SK-N-DZ (cell line): ENCODE measurements at regions not wholly inside any gene's neighbourhood (a gene's known extent, or its start where the extent isn't known, plus 50 kb on each side); places are given as distances from the start of the nearest gene placed in this dataset.

Source experiments
- DNase-seq: peaks from one replicate; pipeline ENCODE4 v3.0.0-alpha.2; 2015; ENCODE audit warnings: low spot score

DNA sequence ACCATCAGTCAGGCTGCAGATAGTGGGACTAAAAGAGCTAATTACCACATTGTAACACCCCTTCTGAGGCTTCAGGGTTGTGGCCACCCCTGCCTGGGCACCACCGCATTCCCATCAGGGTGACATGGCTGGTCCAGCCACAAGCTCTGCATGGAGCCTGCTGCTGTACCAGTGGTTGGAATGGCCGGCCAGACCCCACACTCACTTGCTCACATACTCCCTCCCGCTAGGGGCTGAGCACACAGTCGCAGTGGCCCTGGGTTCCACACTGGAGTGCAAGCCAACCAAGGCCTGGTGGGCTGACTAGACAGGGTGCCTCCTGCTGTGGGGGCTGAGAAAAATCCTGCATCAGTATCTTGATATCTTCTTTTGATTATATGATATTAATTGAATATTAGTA lies 182.8 kb upstream of the STK17B start:
- no peak for DNase-seq

DNA sequence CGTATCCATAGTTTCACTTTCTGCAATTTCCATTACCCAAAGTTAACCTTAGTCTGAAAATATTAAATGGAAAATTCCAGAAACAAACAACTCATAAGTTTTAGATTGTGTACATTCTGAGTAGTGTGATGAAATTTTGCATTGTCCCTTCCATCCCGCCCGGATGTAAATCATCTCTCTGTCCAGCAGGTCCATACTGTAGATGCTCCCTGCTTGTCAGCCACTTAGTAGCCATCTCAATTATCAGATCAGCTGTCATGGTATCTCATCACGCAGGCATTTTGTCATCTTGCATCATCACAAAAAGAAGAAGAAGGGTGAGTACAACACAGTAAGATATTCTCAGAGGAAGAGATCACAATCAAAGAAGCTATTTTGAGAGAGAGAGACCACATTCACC lies 185.0 kb upstream of the STK17B start:
- no peak for DNase-seq

DNA sequence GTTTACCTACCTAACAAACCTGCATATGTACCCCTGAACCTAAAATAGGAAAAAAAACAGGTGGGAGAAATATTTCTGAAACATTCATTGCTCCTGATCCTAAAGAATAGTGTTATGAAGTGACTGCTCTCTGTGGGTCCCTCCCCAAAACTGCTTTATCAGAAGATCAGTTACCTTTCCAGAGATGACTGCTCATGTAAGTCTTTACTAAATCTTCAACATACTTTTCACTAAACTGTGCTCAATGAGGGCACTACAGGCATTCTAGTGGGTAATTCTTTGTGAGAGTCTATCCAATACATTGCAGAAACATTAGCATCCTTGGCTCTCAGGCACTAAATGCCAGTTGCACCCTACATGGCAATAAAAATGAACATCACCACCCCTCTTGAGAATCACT lies 189.3 kb upstream of the STK17B start:
- DNase-seq, result no peak

DNA sequence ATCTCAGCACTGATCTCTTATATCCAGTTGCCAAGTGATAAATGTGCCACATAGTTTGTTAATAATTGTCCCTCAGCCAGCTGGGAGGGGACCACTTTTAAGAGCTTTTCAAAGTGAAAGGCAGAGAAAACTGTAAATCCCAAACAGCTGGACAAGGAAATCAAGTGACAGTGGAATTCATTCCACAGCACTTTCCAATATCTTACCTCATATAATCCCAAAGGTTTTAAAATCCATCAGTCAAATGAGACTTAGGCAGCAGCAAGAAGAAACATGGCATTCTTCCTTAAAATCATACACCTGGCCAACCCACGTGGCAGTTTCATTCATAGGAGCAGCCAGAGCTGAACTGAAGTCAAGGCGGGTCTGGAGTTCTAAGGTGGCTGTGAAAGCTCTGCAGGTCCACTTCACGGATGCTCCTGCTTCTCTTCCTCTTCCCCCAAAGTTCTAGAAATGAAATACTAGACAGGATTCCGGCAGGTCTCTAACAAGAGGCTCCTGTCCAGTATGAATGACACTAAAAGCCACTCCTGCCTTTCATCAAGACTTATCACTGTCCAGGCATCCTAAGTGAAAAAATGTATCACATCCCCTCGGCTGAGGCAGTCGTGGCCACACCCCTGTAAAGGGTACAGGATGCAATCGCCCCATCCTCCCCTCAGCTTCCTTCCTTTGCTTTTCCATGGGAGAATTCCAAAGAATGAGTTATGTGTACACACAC lies 190.4 kb upstream of the STK17B start:
- DNase-seq, result peak; percentile 9

GRCh38 chr2:196362973-196363549 lies 191.7 kb upstream of the STK17B start:
- no peak for DNase-seq

DNA sequence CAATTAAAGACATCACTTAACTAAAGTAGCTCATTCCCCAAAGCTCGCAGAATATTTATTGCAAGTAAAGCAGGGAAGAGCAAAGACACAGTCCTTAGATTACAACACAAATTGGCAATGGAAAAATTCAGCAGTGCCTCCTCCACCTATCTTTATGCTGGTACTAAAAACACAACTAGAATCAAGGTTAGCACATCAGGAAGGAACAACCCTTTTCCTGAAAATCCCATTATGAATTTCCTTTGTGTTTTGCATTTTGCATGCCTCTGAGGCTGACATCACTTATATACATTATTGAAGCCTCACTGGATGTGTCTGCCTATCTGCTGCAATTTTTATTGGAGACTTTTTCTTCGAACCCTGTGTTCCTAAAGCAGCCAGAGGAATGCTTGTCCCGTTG lies 193.8 kb upstream of the STK17B start:
- DNase-seq, result no peak

- DNase-seq, result no peak
Measured at GRCh38 chr2:196365923-196366322, 194.5 kb upstream of the STK17B start.

DNA sequence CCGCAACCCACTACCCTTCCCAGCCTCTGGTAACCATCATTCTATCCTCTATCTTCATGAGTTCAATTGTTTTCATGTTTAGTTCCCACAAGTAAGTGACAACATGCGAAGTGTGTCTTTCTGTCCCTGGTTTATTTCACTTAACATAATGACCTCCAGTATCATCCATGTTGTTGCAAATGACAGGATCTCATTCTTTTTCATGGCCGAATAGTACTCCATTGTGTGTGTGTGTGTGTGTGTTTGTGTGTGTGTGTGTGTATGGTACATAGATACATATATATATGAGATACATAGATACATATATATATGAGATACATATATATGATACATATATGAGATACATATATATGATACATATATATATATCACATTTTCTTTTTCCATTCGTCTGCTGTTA lies 196.3 kb upstream of the STK17B start:
- no peak for DNase-seq

DNA sequence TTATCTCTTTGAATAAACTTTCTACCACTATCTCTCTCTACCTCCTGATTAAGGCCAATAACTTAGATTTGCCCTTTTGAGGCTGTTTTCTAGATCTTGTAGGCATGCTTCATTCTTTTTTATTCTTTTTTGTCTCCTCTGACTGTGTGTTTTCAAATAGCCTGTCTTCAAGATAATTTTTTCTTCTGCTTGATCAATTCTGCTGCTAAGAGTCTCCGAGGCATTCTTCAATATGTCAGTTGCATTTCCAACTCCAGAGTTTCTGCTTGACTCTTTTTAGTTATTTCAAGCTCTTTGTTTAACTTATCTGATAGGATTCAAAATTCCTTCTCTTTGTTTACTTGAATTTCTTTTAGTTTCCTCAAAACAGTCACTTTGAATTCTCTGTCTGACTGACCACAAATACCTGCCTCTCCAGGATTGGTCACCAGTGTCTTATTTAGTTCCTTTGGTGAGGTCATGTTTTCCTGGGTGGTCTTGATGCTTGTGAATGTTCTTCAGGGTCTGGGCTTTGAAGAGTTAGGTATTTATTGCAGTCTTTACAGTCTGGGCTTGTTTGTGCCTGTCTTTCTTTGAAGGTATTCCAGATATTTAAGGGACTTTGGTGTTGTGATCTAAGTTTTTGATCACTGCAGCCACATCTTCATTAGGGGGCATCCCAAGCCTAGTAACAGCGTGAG lies 197.3 kb upstream of the STK17B start:
- no peak for DNase-seq

GRCh38 chr2:196369967-196370366 lies 198.6 kb upstream of the STK17B start:
- no peak for DNase-seq

DNA sequence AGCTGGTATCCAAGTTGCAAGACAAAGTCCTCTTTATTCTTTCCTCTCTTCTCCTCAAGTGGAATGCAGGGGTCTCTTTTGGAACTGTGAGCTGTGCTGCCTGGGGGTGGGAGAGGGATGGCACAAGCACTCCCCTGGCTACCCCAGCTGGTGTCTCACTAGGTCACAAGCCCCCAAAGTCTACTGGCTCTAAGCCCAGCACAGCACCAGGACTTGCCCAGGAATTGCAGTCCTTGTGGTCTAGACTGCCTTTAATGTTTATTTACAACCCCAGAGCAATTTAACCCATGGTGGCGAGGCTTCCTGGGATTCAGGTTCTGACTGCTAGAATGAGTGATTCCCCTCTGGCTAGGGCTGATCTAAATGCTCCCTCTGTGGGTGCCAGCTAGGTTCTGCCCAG lies 199.0 kb upstream of the STK17B start:
- no peak for DNase-seq

DNA sequence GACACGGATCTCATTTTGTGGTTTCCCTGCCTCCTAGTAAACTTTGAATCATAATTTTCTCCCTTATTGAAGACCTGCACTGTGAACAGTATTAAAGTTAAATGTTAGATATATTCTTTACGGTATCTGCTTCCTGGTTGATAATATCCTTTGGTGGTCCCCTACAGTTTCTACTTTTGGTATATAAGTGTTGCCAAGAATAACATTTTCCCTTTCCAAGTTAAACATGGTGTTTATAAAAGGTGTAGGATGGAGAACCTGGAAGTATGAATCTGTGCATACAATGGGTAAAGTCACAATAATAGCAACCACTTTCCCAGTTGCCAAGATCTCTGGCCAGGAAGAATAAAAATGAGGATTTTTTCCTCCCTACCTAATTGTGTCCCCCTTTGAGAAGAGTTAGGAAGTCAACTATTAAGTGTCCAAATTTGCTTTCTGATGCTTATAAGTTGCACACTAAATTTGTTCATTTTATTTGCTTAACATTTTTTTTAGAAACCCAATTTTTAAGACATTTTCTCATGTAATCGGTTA lies 201.0 kb upstream of the STK17B start:
- no peak for DNase-seq

DNA sequence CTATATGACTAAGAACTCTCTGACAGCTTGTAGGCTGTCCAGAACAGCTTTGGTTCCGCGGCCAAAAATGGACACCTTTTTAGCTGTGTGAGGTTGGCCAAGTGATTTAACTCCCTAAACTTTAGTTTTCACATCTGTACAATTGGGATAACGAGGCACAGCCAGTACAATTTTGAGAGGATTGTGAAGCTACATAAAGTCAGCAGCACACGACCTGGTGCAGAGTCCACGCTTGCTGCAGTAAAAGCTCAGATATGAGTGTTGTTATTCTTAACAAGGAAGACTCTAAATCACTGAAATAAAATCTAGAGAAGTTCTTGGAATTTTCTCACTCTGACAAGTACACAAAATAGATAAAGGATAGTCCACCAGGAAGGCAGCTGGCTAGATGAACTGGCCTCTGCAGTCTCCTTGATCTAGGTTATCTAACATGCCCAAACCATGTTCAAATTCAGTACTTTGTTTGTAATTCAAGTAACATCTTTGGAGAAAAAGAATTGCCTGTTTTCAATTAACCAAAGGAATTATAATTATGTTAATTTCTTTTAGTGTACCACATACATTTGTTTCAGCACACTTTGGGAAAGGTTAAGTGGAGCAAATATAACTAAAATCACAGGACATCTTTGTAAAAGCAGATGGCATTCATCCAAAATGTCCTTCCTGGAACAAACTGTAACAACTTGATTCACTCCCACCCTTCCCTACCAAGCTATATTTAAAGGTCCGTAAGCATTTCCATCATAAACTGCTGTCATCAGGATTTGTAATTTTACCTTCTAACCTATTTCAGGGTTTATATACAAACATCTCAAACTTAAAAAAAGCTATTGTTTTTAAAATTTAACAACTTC lies 201.7 kb upstream of the STK17B start:
- DNase-seq, result no peak

- no peak for DNase-seq
Measured at GRCh38 chr2:196376984-196377877, 205.9 kb upstream of the STK17B start.

DNA sequence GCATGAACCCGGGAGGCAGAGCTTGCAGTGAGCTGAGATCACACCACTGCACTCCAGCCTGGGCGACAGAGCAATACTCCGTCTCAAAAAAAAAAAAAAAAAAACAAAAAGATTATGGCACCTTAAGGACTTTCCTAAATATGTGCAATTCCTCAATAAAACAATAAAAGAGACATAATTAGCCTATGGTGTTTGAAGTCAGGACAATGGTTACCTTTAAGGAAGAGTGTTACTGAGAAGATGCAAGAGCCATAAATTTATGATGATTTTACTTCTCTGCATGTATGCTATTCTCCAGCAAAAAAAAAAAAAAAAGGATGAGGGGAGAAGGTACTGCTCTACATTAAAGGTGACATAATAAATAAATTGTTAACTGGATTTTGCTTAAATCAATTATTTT lies 208.2 kb upstream of the STK17B start:
- DNase-seq, result no peak

DNA sequence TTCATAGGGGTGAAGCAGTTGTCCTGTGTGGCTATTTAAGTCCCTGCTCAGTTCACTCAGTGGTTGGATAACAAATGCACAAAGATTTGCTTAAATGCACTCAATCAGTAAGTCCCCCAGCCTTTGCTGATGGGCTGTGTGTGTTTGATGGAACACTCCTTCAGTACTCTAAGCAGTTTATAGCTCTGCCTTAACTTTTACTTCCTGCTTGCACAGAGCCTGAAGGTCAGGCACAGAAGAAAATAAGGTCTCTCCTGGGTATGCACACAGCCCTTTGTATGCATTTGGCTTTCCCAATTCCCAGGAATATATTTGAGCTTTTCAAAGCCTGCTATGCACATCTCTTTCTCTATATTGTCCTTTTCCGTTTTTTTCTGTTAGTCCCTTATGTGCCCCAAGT lies 208.7 kb upstream of the STK17B start:
- DNase-seq, result no peak

- no peak for DNase-seq
Measured at GRCh38 chr2:196380575-196380974, 209.2 kb upstream of the STK17B start.

DNA sequence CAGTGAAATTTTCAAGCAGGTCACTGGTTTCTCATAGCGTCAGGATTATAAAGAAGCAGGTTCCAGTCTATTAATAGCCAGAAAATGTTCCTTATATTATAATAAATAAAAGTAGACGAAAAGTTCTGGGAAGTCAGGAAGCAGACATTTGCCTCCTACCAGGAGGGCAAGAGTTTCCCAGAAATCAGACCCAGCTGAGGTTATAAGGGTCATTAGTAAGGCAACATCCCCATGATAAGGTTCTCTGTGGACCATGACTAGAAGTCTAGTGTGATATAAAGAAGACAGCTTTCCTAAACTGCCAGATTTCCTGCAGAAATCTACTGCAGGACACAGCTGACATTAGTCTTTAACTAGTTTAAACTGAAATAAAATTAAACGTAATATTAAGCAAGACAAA lies 210.1 kb upstream of the STK17B start:
- no peak for DNase-seq

DNA sequence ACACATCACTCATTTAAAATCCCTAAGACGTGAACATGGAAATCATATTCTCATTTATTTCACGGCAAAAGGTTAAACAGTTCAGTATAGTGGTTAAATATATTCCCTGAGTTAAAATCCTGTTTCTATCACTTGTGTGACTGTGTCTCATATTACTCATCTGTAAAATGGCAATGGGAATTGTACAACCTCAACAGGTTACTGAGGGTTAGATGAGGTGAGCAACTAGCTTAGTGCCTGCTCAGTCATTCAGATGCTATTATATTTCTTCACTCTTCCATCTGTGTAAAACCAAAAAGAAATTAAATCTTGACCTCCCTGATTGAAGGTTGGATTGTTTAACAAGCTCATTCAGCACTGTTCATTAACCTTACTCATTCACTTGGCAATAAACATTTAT lies 212.4 kb upstream of the STK17B start:
- DNase-seq, result no peak

GRCh38 chr2:196384729-196385128 lies 213.4 kb upstream of the STK17B start:
- no peak for DNase-seq

DNA sequence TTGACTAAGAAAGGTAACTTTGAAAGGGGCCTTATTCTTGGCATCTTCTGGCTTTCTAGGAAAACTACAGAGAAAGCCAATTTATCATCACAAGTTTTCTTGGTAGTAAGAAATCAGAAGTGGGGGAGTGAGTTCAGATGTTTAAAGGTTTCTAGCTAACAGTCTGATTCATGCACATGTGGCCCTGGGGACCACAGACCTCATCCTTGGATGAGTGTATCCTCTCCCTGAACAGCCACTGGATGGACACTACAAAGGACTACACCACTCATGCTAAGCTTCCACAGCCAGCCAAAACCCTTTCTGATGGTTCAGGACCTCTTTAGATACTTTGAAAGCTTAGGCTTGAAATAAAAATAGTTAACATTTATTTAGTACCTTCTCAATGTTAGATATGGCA lies 218.3 kb upstream of the STK17B start:
- DNase-seq, result no peak
